SU-DHL-6 (cell line): ENCODE measurements at regions not wholly inside any gene's neighbourhood (a gene's known extent, or its start where the extent isn't known, plus 50 kb on each side); places are given as distances from the start of the nearest gene placed in this dataset.
"Not testable (repeated sequence)": the region's sequence is repeated elsewhere in the genome, so short reads cannot be mapped to it uniquely, and the experiment has no call there.

Experiments used
- CTCF ChIP-seq: fragments of 200-600 bp; sonication (generic); IDR thresholded peaks from one replicate; pipeline ENCODE4 v1.5.1; 2017; ENCODE audit warnings: antibody characterized with exemption, mild to moderate bottlenecking, low read length, moderate library complexity; ENCODE audit not compliant: insufficient read depth, poor library complexity, severe bottlenecking
- EZH2phosphoT487 ChIP-seq: fragments of 200-600 bp; sonication (generic), shearing (Covaris generic); conservative IDR thresholded peaks from 2 replicates; pipeline ENCODE4 v1.6.1; 2018; ENCODE audit warnings: mild to moderate bottlenecking, antibody characterized with exemption, low read length, moderate library complexity, mixed read lengths

GRCh38 chr13:55178582-55178981 is 1962.1 kb upstream of the PRR20A start:
- TF ChIP-seq CTCF, EZH2phosphoT487: not testable (repeated sequence)
